Iris pigment epithelial cell (primary cell): ENCODE measurements at regions not wholly inside any gene's neighbourhood (a gene's known extent, or its start where the extent isn't known, plus 50 kb on each side); places are given as distances from the start of the nearest gene placed in this dataset.

ENCODE experiments used
- DNase-seq: peaks from one replicate; pipeline ENCODE4 v3.0.0-alpha.2; 2011; ENCODE audit warnings: low read depth

DNA sequence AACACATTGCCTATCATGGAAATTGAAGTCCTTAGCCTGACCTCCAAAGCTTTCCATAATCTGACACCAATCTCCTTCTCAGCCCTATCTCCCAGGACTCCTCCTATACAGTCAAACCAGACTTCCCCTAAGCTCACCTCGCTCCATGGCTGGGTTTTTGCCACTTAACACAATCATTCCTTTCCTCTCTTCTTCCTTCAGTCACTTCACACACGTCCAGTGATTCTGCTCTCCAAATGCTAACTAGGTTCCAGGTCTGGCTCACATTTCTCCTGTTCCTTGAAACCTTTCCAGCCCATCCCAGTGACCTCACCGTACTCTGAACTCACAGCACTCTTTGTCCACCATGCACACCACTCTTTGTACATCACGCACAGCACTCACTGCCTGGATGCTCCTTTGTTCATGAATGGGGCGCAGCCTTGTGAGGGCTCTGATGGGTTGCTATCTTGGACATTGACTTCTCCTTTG, 98.4 kb downstream of the GLUL start:
- no peak for DNase-seq

DNA sequence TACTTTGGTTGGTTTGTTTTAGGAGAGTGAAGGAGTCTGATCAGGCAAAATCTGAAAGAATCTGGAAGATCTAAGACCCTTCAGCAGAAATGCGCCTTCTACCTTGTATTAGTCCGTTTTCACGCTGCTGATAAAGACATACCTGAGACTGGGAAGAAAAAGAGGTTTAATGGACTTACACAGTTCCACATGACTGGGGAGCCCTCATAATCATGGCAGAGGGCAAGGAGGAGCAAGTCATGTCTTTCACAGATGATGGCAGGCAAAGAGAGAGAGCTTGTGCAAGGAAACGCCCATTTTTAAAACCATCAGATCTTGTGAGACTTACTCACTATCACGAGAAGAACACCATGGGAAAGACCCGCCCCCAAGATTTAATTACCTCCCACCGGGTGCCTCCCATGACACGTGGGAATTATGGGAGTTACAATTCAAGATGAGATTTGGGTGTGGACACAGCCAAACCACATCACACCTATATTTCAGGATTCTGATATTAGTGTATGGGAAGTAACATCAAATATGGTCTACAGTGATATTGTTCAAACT, 99.3 kb downstream of the GLUL start:
- no peak for DNase-seq

DNA sequence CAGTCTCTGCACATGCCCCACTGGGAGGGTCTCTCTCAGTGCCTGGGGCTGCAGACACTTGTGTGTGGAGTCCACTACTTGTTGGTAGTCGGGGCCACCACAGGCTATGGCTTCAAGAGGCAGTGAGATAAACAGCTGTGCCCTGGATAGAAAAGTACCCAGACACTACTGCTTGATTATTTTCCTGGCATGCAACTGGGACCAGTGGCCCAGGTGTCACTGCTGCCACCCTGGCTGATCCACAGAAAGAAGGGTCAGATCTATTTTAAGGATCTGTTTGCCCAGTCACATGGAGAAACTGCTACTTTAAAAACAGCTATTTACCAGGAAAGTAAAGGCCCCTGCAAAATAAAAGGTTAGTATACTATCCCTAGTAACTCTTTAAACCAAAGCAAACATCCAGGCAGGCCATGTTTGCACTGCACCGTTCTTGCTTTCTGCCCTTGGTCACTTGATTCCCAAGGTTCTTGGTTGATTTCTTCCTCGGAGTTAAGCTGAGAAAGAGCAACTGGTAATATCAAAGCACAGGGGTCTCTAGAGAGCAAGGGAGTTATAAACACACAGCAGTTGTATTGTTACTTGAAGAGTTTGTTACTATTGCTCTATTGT, 99.9 kb downstream of the GLUL start:
- no peak for DNase-seq

DNA sequence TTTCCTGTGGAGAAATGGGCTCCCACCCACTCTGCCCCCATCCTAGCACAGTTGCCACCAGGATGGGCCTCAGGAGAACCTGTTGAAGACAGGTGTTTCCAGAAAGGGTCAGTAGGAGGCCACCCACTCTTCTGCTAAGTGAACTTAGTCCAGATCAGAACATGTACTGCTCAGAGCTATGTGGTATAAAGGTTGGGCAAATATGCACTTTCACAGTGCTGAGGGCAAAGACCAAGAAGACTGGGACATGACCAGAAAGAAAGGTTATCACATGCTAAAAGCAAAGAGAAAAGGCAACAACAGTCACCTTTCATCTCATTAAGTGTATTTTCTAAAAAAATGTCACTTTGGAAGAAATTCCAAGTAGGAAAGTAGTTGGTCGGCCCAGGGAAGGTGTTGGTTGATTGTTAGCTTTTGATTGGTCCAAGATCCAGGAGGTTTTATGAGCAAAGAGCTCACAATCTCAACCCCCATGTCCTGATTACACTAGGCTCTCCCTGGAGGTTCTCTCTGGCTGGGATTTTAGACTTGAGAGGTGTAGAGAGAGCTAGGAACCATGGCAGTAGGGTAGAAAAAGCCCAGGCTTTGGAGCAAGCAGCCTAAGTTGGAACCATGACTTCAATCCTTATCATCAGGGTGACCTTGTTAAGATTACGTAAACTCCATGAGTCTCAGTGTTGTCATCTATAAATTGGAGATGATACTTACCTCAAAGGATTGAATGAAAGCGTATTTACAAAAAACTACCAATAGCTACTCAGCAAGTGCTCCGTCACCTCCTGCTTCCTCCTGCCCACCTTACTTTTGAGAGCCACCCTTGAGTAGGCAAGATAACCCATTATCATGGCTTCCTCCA, 102.6 kb downstream of the GLUL start:
- no peak for DNase-seq

DNA sequence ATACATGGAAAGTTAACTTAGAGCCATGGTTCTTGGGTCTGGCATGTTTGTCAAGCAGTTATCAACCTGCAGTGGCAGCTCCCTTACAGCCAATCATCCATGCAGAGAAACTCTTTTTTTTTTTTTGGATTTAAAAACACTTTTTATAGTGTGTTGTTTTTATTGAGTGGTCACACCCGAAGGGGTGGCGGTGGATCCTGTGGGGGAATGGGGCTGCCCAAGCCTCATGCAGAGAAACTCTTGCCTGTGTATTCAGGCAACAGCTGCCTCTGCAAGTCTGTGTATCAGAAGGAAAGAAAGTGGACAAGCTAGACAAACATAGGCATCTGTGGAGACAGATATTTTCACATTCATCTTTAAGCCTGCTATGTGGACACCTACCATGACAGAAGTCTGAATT, 104.8 kb downstream of the GLUL start:
- no peak for DNase-seq

DNA sequence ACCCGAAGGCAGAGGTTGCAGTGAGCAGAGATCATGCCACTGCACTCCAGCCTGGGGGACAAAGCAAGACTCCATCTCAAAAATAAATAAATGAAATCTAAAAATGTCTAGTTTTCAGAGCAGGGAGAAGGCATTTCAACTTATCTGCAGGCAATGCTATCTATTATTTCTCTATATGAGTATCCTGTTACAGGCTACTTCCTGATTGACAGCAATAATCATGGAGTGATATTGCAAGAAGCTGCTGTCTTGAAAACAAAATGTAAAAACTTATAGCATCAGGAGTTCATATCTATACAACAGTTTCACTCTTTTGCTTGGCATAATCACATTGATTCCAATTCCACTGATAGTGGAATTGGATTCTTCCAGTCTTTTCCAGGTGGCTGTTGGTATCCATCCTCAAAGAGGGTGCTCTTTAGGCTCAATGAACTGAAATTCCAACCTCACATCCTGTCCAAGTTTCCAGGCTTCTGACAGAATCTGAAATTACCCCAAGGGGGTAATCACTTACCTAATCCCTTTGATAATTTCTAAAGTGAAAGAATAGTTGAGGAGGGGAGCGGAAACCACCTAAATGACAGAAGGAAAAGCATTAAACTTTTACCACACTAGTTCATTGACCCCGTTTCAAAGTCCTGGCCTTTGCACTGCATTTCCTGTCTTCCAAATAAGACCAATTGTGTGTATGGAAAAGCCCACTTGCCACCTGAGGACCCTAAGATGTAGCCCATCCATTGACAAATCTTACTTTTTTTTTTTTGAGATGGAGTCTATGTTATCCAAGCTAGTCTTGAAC, 107.6 kb downstream of the GLUL start:
- no peak for DNase-seq

DNA sequence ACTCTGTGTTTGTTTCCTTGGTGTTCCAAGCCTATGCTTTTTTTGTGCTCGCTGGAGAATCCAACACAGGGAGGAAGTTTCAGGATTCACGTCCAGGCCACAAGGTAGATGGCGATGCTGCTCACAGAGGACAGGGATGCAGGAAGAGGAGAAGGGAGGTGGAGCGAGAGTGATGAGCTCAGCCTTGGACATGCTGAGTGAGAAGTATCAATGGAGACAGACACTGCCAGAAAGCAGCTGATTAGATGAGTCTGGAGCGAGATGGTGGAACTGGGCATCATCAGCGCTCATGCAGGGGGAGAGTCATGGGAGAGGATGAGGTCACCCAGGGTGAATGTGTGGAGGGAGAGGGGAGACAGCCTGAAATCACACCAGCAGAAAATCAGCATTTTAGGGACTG, 110.0 kb downstream of the GLUL start:
- DNase-seq: no peak

DNA sequence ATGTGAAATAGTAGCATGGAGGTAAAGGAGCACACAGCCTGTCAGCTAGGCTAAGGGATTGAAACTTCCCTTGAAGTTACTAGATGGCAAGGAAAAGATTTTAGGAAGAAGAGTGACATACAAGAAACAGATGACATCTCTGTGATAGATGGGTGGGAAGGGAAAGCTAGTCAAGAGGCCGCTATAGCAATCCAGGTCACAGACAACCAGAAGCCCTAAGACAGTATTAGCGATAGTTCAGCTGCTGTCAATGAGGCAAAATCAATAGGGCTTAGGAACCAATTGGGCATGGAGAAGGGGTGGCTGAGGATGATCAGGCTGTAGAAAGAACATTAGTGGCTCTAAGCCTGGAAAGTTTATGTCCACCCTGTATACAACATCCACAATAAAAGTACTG, 111.1 kb downstream of the GLUL start:
- no peak for DNase-seq

DNA sequence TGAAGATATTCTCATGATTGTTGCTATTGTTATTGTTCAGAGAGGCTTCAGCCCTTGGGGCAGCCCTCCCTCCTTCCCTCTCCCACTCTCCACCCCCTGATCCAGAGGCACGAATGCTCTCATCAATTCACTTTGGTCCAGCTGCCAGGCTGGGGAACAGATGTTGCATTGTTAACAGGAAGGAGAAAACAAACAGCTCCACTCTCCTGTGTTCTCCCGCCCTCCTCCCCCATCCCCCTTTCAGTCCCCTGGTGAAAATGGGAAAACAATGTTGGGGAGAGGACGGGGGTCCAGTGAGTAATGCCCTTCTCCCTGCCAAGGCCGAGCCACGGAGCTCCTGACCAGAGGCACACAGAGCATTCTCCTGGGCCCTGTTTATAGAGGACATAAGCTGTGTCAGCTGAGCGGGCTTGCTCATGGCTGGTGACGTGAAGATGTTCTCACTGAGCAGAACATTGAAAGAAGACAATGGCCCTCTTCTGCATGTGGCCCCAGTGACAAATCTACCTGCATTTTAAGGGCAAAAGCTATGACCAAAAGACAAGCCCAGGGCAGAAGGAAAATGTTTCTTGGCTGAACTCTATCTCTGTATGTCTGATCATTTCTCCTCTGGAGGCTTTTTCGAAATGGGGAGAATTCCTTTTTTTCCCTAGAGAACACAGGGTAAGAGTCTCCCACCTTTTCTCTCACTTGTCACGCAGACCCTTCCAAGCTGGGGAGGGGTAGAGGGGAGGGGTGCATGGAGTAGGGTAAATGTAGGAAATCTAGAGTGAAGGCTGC, 111.7 kb downstream of the GLUL start:
- DNase-seq: no peak

DNA sequence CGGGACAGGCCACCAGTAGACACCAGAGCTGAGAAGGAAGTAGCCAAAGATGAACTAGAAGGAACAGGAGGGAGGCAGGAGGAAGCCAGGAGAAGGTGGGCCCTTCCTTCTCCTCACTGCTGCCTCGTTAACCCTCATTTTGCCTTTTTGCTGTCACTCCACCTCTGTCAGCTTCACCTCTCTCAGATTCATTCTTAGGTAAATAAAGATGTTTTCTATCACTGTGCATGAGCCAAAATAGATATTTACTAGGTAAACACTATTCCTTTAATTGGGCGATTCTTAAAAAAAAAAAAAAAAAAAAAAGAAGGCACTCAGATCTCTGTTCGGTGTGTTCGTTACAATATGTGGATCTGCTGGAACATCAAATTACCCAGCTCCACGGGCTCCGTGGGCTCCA, 112.3 kb downstream of the GLUL start:
- DNase-seq: no peak

DNA sequence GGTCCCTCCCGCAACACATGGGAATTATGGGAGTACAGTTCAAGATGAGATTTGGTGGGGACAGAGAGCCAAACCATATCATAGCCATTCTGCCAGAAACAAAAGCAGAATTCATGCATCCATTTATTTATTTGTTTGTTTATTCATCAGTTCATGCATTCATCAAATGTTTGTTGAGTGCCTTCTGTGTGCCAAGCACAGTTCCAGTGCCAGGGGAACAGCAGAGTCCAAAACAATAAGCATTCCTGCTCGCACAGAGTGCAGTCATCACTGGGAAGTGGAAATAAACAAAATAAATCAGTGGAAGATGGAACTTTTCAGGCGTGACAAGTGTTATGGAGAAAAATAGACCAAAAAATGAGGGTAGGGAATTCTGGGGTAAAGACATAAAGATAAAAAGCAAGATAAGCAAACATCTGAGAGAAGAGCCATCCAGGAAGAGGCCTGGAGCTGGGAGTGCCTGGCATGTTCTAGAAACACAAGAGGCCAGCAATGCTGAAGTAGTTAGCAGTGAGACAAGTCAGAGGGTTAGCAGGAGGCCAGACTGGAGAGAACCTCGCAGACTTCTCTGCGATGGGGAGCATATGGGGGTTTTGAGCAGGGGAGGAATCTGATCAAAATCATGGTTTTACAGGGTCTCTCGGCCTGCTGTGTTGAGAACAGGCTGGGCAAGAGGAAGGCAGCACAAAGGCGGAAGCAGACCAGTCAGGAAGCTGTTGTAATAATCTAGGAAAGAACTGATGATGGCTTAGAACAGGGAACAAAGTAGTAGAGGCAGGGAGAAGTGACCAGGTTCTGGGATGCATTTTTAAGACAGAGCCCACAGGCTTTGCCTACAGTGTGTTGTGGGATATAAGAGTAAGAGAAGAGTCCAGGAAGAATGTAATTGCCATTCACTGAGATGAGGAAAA, 113.2 kb downstream of the GLUL start:
- no peak for DNase-seq

DNA sequence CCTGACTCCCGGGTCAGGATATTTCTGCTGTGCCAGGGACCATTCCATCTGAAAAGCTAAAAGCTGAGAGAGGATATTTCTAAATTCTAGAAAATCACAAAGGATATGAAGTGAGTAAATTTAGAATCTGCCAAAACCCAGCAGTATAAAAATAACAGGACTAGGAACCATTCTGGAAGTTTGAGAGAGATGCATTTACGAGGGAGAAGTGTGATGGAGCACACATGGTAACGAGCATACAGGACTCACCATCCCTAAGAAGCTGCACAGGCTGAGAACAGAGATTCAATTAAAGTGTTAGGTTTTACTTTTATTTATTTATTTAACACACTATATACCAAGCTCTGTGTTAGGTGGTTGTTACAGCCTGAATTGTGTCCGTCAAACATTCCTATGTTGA, 116.3 kb downstream of the GLUL start:
- no peak for DNase-seq

DNA sequence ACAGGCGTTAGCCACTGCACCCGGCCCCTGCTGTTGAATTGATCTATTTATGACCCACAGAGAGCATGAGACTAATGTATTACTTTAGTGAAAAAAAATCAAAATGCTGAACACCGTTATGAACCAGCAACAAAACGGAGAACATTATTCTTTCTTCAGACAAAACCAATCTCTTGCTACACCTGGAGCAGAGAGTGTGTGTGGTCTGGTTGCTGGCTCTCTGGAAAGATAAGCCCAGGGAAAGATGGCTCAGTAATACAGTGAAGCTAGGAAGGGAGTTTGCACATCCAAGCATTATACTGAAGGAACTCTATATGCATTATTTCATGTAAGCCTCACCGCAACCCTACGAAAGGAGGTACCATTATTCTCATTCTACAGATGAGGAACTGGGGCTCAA, 117.0 kb downstream of the GLUL start:
- DNase-seq: no peak

DNA sequence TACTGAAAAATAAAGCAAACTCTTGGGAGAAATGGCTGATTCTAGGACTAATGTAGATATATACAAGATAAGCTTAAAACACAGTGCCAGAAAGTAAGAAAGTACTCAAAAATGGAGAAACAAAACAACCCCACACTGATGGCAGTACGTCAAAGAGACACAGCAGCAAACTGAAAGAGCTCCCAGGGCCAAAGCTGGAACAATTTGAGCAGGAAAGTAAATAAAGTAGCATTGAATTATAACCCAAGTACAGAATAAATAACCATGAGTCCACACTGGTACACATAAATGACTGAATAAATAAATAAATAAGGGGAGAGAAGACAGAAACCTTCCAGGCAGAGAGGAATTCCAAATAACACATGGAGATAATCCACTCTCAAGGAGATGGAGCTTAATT, 120.9 kb downstream of the GLUL start:
- no peak for DNase-seq

DNA sequence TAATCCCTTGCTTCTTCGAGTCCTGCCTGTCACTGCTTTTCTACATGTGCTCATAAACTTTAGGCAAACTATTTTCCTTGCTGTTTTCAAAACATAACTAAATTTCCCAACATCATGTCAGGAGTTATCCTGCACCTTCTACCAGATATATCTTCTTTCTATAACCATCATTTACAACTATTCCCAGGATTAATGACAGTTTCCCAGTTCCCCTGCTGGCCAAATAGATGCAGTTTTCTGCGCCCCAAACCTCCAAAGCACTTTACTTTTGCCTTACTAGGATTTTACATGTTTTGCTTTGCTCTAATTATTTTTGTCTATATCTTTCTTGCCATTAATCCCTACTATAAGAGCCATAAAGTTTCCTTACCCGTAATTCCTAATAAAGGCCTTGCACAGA, 122.5 kb downstream of the GLUL start:
- no peak for DNase-seq

DNA sequence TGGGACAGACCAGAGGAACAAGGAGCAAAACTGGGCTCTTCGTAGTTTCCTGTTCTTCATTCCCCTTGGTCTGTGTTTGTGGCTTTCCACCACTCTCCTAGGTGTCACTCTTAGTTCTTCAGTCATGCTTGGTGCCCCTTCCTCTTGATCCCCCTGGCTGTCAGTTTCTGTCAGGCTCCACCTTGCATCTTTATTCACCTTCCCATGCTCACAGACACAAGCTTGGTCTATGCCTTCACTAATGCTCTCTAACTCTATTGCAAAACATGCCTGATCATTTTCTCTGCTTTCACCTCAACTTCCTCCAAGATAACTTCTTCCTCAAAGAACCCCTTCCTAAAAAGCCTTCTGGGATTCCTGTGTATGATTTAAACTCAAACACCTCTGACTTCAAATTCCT, 122.9 kb downstream of the GLUL start:
- DNase-seq: no peak

DNA sequence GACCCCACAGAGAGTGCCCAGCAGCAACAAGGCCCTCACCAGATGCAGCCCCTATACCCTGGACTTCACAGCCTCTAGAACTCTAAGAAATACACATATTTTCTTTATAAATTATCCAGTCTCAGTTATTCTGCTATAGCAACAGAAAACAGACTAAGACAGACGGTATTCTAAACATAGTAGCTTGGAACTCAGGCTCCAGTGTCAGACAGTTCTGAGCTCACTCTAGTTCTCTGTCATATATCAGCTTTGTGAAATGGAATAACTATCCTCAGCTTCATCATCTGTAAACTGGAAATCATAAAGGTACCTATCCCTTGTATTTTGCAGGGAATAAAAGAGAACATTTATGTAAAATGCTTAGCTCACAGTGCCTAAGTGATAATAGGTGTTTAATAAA, 127.4 kb downstream of the GLUL start:
- DNase-seq: no peak

DNA sequence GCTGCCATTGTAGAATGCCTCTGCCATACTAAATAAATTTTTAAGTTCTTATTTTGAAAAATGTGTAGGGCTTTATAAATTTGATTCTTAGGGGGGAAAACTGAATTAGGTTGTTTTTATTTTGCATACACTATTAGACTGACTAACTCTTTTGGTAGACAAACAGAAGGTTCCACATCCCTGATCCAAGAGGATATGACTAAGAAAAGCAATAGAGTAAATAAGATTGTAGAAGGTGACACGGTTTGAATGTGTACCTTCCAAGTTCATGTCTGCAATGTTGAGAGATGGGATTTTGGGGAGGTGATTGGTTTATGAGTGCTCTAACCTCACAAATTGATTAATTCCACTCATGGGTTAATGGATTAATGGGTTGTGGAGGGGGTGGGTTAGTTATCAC, 127.9 kb downstream of the GLUL start:
- DNase-seq: no peak

DNA sequence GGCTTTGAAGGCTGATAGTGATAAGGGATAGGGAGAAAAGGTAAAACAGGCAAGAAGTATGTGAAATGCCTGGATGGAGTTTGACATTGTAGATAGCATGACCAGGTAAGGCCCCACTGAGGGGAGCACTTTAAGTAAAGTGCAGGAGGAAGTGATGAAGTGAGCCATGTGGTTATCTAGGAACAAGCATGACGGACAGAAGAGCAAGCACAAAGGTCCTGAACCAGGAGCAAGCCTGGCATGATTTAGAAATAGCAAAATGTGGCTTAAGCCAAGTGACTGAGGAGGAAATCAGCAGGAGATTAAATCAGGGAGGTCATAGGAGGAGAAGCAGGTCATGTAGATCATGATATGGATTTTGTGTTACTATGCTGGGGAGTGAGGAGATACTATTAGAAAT, 129.2 kb downstream of the GLUL start:
- no peak for DNase-seq

DNA sequence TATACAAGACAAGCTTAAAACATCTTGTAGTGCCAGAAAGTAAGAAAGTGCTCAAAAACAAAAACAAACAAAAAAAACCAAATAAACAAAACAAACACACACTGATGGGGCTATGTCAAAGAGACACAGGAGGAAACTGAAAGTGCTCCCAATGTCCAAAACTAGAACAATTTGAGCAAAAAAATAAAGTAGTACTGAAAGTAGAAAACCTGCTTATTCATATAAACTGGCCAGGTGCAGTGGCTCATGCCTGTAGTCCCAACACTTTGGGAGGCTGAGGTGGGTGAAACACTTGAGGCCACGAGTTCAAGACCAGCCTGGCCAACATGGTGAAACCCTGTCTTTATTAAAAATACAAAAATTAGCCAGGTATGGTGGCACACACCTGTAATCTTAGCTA, 129.9 kb downstream of the GLUL start:
- DNase-seq: no peak

DNA sequence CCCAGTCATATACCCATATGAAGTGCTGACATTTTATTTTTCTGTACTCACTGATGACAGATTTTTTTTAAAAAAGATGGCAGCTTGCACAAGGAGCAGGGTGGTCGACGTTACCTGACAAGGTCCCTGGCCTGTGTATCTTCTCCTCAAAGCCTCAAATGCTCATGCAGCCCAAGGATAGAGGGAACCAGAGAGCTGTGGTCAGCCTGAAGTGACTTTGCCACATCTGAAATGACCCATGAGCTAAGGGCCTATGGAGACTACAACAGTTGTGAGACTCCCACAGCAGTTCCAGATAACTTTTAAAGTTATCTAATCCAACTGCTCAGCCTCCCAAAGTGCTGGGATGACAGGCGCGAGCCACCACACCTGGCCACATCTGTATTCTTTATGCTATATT, 131.1 kb downstream of the GLUL start:
- DNase-seq: no peak
